Suprapubic skin (tissue), 4 donors: ENCODE measurements at regions not wholly inside any gene's neighbourhood (a gene's known extent, or its start where the extent isn't known, plus 50 kb on each side); places are given as distances from the start of the nearest gene placed in this dataset.

Experiments
- DNase-seq, 2 donors: peaks; one replicate each; pipeline ENCODE4 v3.0.0-alpha.2; 2019; ENCODE audit warnings: low spot score in 2 of 2
- H3K27ac ChIP-seq: fragments of 200-600 bp; sonication (generic); one replicate; pipeline ENCODE4 v1.5.1; 2019
- H3K27me3 ChIP-seq: fragments of 200-600 bp; sonication (generic); one replicate; pipeline ENCODE4 v1.5.1; 2019
- H3K36me3 ChIP-seq: fragments of 200-600 bp; sonication (generic); one replicate; pipeline ENCODE4 v1.5.1; 2019
- H3K4me1 ChIP-seq: fragments of 200-600 bp; sonication (generic); one replicate; pipeline ENCODE4 v1.5.1; 2019
- H3K4me3 ChIP-seq: fragments of 200-600 bp; sonication (generic); one replicate; pipeline ENCODE4 v1.5.1; 2019; ENCODE audit warnings: mild to moderate bottlenecking
- H3K9me3 ChIP-seq: fragments of 200-600 bp; sonication (generic); one replicate; pipeline ENCODE4 v1.5.1; 2019
- CTCF ChIP-seq, 2 donors: fragments of 200-600 bp in 1 of 2; fragments of 450-650 bp in 1 of 2; sonication (generic) in 1 of 2; IDR thresholded peaks; one replicate each; pipeline ENCODE4 v1.5.1; 2016 to 2019; ENCODE audit warnings: antibody characterized with exemption in 2 of 2, mild to moderate bottlenecking in 1 of 2, moderate library complexity in 1 of 2
- EP300 ChIP-seq: sonication (generic); formaldehyde crosslinking; IDR thresholded peaks from one replicate; pipeline ENCODE4 v1.6.1; 2017; ENCODE audit warnings: antibody characterized with exemption
- POLR2A ChIP-seq, 2 donors: fragments of 450-650 bp; IDR thresholded peaks; one replicate each; pipeline ENCODE4 v1.6.1; 2017; ENCODE audit warnings: antibody characterized with exemption in 2 of 2, mild to moderate bottlenecking in 2 of 2, moderate library complexity in 2 of 2
- POLR2AphosphoS5 ChIP-seq, 3 donors: sonication (generic); formaldehyde crosslinking; IDR thresholded peaks; one replicate each; pipeline ENCODE4 v1.6.1; 2017; ENCODE audit warnings: antibody characterized with exemption in 3 of 3
- WGBS: methylation state at CpG from one replicate; pipeline ENCODE4 v1.1.5; 2018; 5-methylcytosine and 5-hydroxymethylcytosine counted together

GRCh38 chr3:74352166-74352565 lies 262.3 kb downstream of the CNTN3 start:
- Histone ChIP-seq H3K4me3 (no peak overlapping the region), H3K9me3 (no peaks in the 10 kb centered on the region), H3K4me1 (no peaks in the 10 kb centered on the region), H3K27ac (no peak overlapping the region), H3K27me3 (no peaks in the 10 kb centered on the region), H3K36me3 (no peaks in the 10 kb centered on the region)
- 83% methylated on average over 1 of the region's 1 CpG for WGBS
- no peak for DNase-seq
- no peak for TF ChIP-seq EP300
- TF ChIP-seq POLR2AphosphoS5 (IDR thresholded peaks at IDR 0.05): no peak
- TF ChIP-seq CTCF (IDR thresholded peaks at IDR 0.05): no peak
- no peak for TF ChIP-seq POLR2A (IDR thresholded peaks at IDR 0.05)

- Histone ChIP-seq H3K4me1 (no peaks in the 10 kb centered on the region), H3K27me3 (no peaks in the 10 kb centered on the region), H3K27ac (no peak overlapping the region), H3K4me3 (no peak overlapping the region), H3K36me3 (no peaks in the 10 kb centered on the region), H3K9me3 (no peaks in the 10 kb centered on the region)
- 70% methylated on average over 5 of the region's 5 CpGs for WGBS
- no peak for DNase-seq
- no peak for TF ChIP-seq EP300
- no peak for TF ChIP-seq POLR2AphosphoS5 (IDR thresholded peaks at IDR 0.05)
- TF ChIP-seq CTCF (IDR thresholded peaks at IDR 0.05): no peak
- TF ChIP-seq POLR2A (IDR thresholded peaks at IDR 0.05): no peak
Observed at GRCh38 chr3:74351213-74351612, 263.2 kb downstream of the CNTN3 start.

- no peak overlapping the region for H3K4me3 ChIP-seq
- H3K27ac ChIP-seq: no peak overlapping the region
- no peaks in the 10 kb centered on the region for H3K4me1 ChIP-seq
- DNase-seq: no peak
- 70% methylated on average over 1 of the region's 1 CpG for WGBS
- no peaks in the 10 kb centered on the region for H3K36me3 ChIP-seq
- H3K27me3 ChIP-seq: no peaks in the 10 kb centered on the region
- TF ChIP-seq POLR2AphosphoS5 (IDR thresholded peaks at IDR 0.05) (no peak), POLR2A (IDR thresholded peaks at IDR 0.05) (no peak), EP300 (no peak), CTCF (IDR thresholded peaks at IDR 0.05) (no peak)
- H3K9me3 ChIP-seq: no peaks in the 10 kb centered on the region
Observed at GRCh38 chr3:74349015-74349414, 265.4 kb downstream of the CNTN3 start.

GRCh38 chr3:74347563-74348268 lies 266.7 kb downstream of the CNTN3 start:
- H3K4me3 ChIP-seq: no peak overlapping the region
- H3K4me1 ChIP-seq: no peaks in the 10 kb centered on the region
- DNase-seq: no peak
- no peaks in the 10 kb centered on the region for H3K27me3 ChIP-seq
- no peaks in the 10 kb centered on the region for H3K36me3 ChIP-seq
- H3K27ac ChIP-seq: no peak overlapping the region
- TF ChIP-seq POLR2A (IDR thresholded peaks at IDR 0.05) (no peak), POLR2AphosphoS5 (IDR thresholded peaks at IDR 0.05) (no peak)
- WGBS: 79% methylated on average over 2 of the region's 2 CpGs
- H3K9me3 ChIP-seq: no peaks in the 10 kb centered on the region

- DNase-seq: no peak
- no peaks in the 10 kb centered on the region for H3K4me1 ChIP-seq
- H3K4me3 ChIP-seq: no peak overlapping the region
- H3K9me3 ChIP-seq: no peaks in the 10 kb centered on the region
- TF ChIP-seq EP300 (no peak), CTCF (IDR thresholded peaks at IDR 0.05) (no peak), POLR2AphosphoS5 (IDR thresholded peaks at IDR 0.05) (no peak), POLR2A (IDR thresholded peaks at IDR 0.05) (no peak)
- H3K27ac ChIP-seq: no peak overlapping the region
- no peaks in the 10 kb centered on the region for H3K36me3 ChIP-seq
- WGBS: 80% methylated on average over 3 of the region's 3 CpGs
- H3K27me3 ChIP-seq: no peaks in the 10 kb centered on the region
Observed at GRCh38 chr3:74346896-74347295, 267.6 kb downstream of the CNTN3 start.

GRCh38 chr3:74345701-74346100 lies 268.8 kb downstream of the CNTN3 start:
- no peak overlapping the region for H3K4me3 ChIP-seq
- DNase-seq: no peak
- WGBS: 94% methylated on average over 2 of the region's 2 CpGs
- H3K4me1 ChIP-seq: no peaks in the 10 kb centered on the region
- no peak overlapping the region for H3K27ac ChIP-seq
- TF ChIP-seq CTCF (IDR thresholded peaks at IDR 0.05) (no peak), EP300 (no peak), POLR2A (IDR thresholded peaks at IDR 0.05) (no peak), POLR2AphosphoS5 (IDR thresholded peaks at IDR 0.05) (no peak)
- no peaks in the 10 kb centered on the region for H3K27me3 ChIP-seq
- no peaks in the 10 kb centered on the region for H3K36me3 ChIP-seq
- H3K9me3 ChIP-seq: no peaks in the 10 kb centered on the region
